ENCODE measurements at regions not wholly inside any gene's neighbourhood (a gene's known extent, or its start where the extent isn't known, plus 50 kb on each side); places are given as distances from the start of the nearest gene placed in this dataset.
"Not testable (repeated sequence)": the region's sequence is repeated elsewhere in the genome, so short reads cannot be mapped to it uniquely, and the experiment has no call there.

- H3K36me3 ChIP-seq = no peaks in the 10 kb centered on the region
- intact Hi-C loops (cut with DNase I) = no loop called here
- no peaks in the 10 kb centered on the region for H3K27me3 ChIP-seq (replicated peaks; ENCODE audit: insufficient read depth)
- WGBS = 46% methylated on average over 2 of the region's 2 CpGs
- no peaks in the 10 kb centered on the region for H3K4me1 ChIP-seq (replicated peaks)
- no peak for DNase-seq (ENCODE audit: low spot score)
- TF ChIP-seq CTCF (IDR thresholded peaks at IDR 0.05) (no peak), POLR2AphosphoS5 (IDR thresholded peaks at IDR 0.05) (peak; percentile 31), POLR2A (IDR thresholded peaks at IDR 0.05) (no peak)
- no peaks in the 10 kb centered on the region for H3K9me3 ChIP-seq
- peak overlapping the region; percentile 1 to 37 for H3K27ac ChIP-seq
- no peak overlapping the region for H3K4me3 ChIP-seq
Observed at GRCh38 chr18:10353791-10354190, 100.6 kb upstream of the APCDD1 start.

GRCh38 chr18:10354241-10354811 lies 100.1 kb upstream of the APCDD1 start:
- Histone ChIP-seq H3K4me1 (replicated peaks) (no peaks in the 10 kb centered on the region), H3K27me3 (replicated peaks; ENCODE audit: insufficient read depth) (no peaks in the 10 kb centered on the region), H3K27ac (peak overlapping the region; percentile 1 to 37), H3K4me3 (no peak overlapping the region), H3K36me3 (no peaks in the 10 kb centered on the region), H3K9me3 (no peaks in the 10 kb centered on the region)
- intact Hi-C loops (cut with DNase I) = no loop called here
- 32% methylated on average over 1 of the region's 1 CpG for WGBS
- DNase-seq (ENCODE audit: low spot score) = no peak
- TF ChIP-seq CTCF (IDR thresholded peaks at IDR 0.05) (no peak), POLR2A (IDR thresholded peaks at IDR 0.05) (no peak), POLR2AphosphoS5 (IDR thresholded peaks at IDR 0.05) (no peak)

DNA sequence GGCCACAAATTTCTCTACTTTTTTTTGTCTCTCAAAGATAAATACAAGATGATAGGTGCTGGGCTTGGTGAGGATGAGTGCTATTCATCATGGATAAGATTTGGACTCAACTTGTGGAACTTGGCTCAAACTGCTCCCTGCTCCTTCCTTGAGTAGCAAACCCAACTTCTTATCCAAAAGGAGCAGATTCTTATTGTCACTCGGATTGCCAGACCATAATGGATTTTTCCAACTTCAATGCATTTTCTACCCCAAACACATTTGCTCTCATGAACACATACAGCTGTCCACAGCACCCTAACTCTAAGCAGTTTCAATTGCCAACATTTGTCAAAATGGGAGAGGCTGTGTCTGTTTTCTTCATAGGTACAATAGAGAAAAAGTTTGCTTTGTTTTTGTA lies 99.5 kb upstream of the APCDD1 start:
- no peaks in the 10 kb centered on the region for H3K9me3 ChIP-seq
- DNase-seq (ENCODE audit: low spot score) = no peak
- TF ChIP-seq POLR2AphosphoS5 (IDR thresholded peaks at IDR 0.05) (no peak), POLR2A (IDR thresholded peaks at IDR 0.05) (no peak), CTCF (IDR thresholded peaks at IDR 0.05) (no peak)
- no peaks in the 10 kb centered on the region for H3K4me1 ChIP-seq (replicated peaks)
- 79% methylated on average over 1 of the region's 1 CpG for WGBS
- no peak overlapping the region for H3K4me3 ChIP-seq
- no peaks in the 10 kb centered on the region for H3K27me3 ChIP-seq (replicated peaks; ENCODE audit: insufficient read depth)
- no peaks in the 10 kb centered on the region for H3K36me3 ChIP-seq
- peak overlapping the region; percentile 1 to 37 for H3K27ac ChIP-seq
- intact Hi-C loops (cut with DNase I) = no loop called here

DNA sequence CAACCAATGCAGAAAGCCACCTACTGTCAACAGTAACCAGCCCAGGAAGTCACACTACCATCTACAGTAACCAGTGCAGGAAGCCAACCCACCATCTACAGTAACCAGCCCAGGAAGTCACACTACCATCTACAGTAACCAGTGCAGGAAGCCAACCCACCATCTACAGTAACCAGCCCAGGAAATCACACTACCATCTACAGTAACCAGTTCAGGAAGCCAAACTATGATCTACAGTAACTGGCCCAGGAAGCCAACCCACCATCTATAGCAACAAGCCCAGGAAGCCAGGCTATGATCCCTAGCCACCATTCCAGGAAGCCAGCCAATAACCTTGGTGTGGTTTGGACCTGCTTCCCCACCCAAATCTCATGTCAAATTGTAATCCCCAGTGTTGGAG lies 97.4 kb upstream of the APCDD1 start:
- intact Hi-C loops (cut with DNase I); H3K27me3 ChIP-seq (replicated peaks; ENCODE audit: insufficient read depth); H3K36me3 ChIP-seq; H3K4me3 ChIP-seq; H3K27ac ChIP-seq; DNase-seq (ENCODE audit: low spot score); H3K9me3 ChIP-seq; H3K4me1 ChIP-seq (replicated peaks): not testable (repeated sequence)

DNA sequence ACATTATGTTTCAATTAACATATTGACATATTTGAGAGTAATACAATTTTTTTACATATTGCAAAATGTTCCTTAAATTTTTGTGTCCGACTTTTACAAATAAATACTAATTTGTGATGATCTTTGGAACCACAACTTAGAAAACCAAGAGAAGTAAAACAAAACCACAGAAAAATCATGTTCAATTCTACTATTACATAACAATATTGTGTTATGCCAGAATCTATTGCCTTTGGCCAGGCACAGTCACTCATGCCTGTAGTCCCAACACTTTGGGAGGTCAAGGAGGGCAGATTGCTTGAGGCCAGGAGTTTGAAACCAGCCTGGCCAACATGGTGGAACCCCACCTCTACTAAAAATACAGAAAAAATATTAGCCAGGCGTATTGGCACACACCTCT lies 92.8 kb upstream of the APCDD1 start:
- Histone ChIP-seq H3K27ac (no peak overlapping the region), H3K36me3 (no peaks in the 10 kb centered on the region), H3K4me3 (no peak overlapping the region), H3K9me3 (no peaks in the 10 kb centered on the region), H3K4me1 (replicated peaks) (no peaks in the 10 kb centered on the region), H3K27me3 (replicated peaks; ENCODE audit: insufficient read depth) (no peaks in the 10 kb centered on the region)
- no peak for TF ChIP-seq CTCF (IDR thresholded peaks at IDR 0.05)
- no peak for TF ChIP-seq POLR2AphosphoS5 (IDR thresholded peaks at IDR 0.05)
- no peak for TF ChIP-seq POLR2A (IDR thresholded peaks at IDR 0.05)
- intact Hi-C loops (cut with DNase I) = no loop called here
- no peak for DNase-seq (ENCODE audit: low spot score)
- WGBS = 98% methylated on average over 2 of the region's 2 CpGs

Data from prostate gland (tissue), 2 donors.